AG08396 (cell line): ENCODE measurements at regions not wholly inside any gene's neighbourhood (a gene's known extent, or its start where the extent isn't known, plus 50 kb on each side); places are given as distances from the start of the nearest gene placed in this dataset.
A peak's percentile ranks its signal among the peaks of the same experiment; 100 is the strongest.

ENCODE experiments used
- DNase-seq: peaks from one replicate; pipeline ENCODE4 v3.0.0; 2012; ENCODE audit warnings: low spot score, mixed read lengths

- DNase-seq, result no peak
Measured at GRCh38 chr2:12027136-12027535, 280.7 kb downstream of the LPIN1 start.

DNA sequence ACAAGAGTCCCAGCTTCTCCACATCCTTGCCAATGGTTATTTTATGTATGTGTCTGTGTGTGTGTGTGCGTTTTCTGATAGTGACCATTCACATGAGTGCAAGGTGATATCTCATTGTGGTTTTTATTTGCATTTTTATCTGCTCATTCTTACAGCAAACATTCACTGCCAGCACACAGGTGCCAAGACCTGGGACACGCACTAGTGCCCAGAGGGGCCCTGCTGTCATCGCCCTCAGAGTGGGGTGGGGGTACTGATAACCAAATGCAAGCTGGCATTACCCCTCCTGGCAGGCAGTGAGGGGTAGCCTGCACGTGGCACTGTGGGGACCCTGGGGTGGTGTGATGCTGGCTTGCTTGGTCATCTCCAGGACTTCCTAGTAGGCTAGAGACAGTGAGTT is 285.4 kb downstream of the LPIN1 start:
- no peak for DNase-seq

DNA sequence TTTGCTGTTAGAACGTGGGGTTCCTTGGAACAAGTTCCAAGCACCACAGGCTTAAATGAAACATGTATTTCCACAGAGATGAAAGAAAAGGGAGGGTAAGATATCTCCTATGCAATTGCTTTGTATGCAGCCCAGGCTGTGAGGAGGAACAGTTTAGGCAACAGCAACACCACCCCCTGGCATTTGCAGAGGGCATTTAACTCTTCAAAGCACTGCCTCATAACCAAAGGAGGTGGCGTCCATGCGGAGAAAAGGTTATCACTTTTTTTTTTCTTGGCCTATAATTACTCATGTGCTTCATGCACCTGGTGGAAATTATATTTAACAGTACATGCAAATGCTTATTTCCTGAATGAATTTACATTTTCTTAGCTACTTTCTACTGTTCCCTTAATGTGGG is 286.0 kb downstream of the LPIN1 start:
- no peak for DNase-seq

DNA sequence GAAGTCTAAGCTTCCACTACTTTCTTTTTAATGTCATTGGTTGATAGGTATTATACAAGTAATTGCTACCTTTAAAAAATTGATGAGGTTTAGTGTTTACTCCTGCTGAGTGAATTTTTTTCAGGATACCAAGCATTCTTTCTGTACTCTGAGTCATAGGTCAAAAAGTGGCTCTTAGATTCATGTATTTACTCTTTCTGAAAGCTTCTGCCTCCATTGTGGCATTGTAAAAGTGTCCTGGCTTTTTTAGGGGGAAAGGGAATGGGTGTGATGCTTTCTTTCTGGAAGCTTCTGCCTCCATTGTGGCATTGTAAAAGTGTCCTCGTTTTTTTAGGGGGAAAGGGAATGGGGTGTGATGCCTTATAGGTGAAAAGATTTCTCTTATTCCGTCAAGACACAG is 286.5 kb downstream of the LPIN1 start:
- no peak for DNase-seq

DNA sequence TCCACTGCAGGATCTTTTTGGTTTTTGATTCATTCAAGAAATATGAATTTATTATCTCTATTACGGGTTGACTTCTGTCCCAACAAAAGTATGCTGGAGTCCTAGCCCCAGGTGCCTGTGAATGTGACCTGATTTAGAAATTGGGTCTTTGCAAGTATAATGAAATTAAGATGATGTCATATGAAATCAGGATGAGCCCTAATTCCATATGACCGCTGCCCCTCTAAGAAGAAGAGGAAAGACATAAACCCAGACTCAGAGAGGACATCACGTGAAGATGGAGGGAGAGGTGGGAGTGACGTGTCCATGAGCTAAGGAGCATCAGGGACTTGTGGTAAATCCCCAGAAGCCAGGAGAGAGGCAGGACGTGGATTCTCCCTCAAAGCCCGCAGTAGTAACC is 287.1 kb downstream of the LPIN1 start:
- DNase-seq, result no peak

GRCh38 chr2:12034382-12034781 is 287.9 kb downstream of the LPIN1 start:
- no peak for DNase-seq

DNA sequence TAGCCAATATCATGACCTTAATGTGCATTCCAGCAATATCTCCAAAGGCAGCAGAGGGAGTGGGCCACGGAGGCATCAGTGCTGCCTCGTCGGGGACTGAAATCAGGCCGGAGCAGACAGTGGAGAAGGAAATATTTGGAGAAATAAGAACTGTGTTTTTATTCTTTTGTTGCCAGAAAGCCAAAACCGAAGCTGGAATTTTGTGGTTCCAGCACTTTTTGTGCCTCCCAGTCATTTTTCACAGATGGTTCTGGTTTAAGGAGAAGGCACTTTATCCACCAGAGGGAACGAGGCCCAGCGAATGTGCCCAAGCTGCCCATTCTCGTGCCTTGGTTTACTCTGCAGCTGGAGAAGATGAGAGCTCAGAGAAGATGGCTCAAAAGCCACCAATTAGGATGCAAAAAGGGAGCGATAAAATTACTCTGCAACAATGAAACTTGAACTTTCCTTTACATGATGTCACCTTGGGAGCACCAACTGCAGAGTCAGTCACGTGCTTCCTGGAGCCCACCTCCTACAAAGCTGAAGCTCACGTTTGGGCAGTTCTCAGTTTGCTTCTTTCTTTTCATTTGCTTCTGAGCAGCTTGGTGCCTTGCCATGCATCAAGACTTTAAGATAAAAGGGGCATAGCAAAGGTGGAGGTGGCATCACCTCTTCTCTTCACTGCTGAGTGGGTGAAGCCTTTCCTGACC is 288.7 kb downstream of the LPIN1 start:
- no peak for DNase-seq

- no peak for DNase-seq
Measured at GRCh38 chr2:12035956-12036639, 289.7 kb downstream of the LPIN1 start.

- DNase-seq, result no peak
Measured at GRCh38 chr2:12036640-12036983, 290.2 kb downstream of the LPIN1 start.

GRCh38 chr2:12037301-12037700 is 290.9 kb downstream of the LPIN1 start:
- DNase-seq, result no peak

DNA sequence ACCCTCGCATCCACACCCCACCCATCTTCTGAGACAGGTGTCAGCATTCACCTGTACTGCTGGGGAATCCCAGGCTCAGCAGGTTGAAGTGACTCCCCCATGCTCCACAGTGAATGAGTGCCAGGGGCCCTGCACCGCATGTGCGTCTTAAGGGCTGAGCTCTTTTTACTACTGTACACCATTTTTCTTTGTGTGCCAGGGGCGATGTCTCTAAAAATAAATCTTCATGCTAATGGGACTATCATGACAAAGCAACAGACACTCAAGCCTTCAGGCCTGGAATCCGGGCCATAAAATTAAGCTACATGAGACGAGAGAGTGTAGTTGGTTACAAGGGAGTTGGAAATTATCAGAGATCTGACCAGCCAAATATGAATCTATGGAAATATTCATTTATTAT is 294.8 kb downstream of the LPIN1 start:
- no peak for DNase-seq

DNA sequence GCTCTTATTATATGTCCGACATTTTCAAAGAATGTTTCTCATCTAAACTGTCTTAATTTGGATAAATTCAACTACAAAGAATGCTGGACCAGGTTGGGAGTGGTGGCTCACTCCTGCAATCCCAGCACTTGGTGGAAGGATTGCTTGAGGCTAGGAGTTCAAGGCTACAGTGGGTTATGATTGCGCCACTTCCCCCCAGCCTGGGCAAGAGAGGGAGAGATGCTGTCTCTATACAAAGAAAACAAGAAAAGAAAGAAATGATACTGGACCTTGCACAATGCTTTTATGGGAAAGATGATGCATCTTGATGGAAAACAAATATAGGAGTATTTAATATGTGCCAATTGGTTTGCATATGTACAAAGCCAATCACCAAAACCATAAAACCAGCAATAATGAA is 296.7 kb downstream of the LPIN1 start:
- DNase-seq, result no peak

DNA sequence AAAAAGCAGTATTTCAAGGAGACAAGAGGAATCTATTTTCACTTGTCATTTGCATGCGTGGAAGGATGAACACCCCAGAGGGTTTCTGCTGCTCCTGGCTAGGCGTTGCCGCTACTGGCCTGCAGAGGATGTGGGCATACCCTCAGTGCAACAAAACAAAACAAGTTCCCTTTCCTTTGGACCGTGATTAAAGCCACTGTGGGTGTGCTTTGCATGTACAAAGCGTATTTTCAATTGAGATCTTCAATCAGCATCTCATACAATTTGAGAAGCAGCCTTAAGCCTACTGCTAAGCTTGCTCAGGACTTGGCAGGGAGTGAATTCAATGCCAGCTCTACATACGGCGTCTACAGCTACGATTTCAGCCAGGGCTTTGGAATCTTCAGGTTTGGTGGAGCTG is 298.4 kb downstream of the LPIN1 start:
- no peak for DNase-seq

DNA sequence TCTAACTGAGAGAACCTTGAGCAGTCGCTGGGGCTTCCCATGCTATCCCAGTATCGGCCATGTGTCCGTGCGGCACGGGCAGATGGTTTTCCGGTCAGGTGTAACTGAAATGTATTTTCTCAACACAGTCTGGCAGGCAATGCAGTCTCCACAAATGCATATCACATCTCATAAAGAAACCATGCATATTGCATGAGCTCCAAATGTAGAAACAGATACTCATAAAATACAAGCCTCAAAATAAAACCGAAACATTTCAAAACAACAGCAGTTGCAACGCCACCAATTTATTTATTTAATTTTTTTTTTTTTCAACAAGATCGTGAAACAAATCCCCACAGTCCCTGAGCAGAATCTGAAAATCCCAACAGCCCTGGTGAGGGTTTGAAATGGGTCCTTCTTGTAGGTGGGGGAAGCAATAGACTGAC is 299.4 kb downstream of the LPIN1 start:
- DNase-seq, result no peak

GRCh38 chr2:12046641-12047040 is 300.2 kb downstream of the LPIN1 start:
- peak; percentile 60 for DNase-seq

- DNase-seq, result no peak
Measured at GRCh38 chr2:12047761-12048160, 301.3 kb downstream of the LPIN1 start.

DNA sequence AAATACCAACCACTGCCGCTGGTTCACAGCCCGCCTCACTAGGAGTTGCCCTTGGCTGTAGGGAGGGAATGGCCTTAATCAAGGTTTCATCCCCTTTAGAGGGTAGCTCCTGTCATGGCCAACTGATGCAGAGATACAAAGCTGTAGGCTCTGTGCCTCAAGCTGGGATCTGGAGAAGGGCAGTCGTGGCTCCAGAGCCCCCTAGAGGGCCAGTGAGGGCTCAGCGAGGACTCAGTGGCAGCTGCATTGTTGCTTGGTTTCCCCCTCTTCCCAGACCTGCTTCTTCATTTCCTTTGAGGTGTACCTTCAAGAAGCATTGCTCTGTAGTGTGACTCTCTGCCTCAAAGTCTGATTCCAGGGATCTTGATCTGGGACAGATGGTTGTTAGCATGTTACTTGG is 302.1 kb downstream of the LPIN1 start:
- DNase-seq, result no peak

- peak; percentile 26 for DNase-seq
Measured at GRCh38 chr2:12050396-12050795, 304.0 kb downstream of the LPIN1 start.

- DNase-seq, result peak; percentile 46
Measured at GRCh38 chr2:12051831-12052230, 305.4 kb downstream of the LPIN1 start.

DNA sequence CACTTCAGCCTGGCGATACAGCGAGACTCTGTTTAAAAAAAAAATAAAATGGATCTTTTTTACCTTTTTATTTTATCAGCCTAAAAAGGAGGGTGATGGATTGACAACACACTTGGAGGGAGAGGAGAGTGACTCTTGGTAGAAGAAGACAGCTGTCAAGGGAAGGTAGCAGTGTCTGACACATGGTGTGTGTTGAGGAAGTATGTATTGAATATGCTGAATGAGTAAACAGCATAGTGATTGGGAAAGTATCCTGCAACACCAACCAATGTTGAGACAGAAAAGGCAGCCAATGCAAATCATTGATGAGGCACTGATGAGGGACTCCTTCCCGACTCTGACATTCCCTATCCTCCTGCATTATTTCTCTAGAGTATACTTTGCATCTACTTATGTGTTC is 306.4 kb downstream of the LPIN1 start:
- no peak for DNase-seq

GRCh38 chr2:12054956-12055618 is 308.7 kb downstream of the LPIN1 start:
- DNase-seq, result no peak

DNA sequence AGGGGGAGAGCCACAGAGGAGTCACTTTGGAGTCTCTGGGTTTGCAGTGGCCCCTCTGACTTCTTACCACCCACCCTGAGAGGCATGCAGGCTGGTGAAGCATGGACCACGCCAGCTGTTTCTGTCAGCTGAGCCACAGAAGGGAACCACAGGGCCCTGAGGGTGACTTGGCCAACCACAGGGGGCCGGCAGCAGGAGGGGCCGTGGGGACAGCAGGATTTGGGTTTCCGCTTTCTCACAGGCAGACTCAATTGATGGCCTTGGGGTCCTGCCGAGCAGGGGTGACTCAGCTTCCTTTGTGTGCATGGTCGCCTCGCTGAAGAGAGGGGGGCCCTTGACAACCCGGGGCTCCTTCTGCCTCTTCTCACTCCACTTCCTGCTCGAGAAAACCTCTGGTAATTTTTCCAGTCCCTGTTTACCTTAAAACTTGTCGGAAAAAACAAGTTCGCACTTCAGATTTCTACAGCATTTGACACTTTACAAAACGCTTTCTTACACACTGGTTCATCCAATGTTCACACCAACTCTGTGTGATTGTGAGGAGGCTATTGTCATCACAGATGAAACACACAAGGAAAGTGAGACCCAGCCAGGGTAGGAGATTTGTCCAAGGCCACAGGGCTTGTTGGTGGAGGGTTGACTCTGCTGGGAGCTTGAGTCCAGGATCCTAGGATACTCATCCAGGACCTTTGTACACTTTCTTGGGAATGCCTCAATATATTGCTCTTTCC is 311.2 kb downstream of the LPIN1 start:
- no peak for DNase-seq
